ENCODE measurements at regions not wholly inside any gene's neighbourhood (a gene's known extent, or its start where the extent isn't known, plus 50 kb on each side); places are given as distances from the start of the nearest gene placed in this dataset.

DNA sequence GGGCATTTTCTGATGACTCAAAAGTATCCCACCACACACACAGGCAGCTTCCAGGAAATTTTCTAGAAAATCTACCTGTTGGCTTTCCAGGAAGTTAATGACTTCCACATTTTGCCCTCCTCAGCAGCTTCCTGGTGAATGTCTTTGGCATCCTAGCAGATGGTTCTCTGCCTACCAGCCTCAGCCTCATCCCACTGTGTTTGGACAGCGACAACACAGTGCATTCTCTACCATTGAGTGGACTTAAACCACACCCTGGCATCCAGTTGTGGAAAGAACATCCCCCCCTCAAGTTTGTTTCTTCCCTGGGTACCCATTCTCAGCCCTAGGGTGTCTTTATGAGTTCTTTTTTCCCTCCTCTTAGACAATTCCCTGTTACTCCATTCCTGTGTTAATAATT, 50.8 kb upstream of the GADL1 start:
- 95 to 100% methylated on average over 1 of the region's 1 CpG for WGBS, 2 donors
- H3K27me3 ChIP-seq = no peaks in the 10 kb centered on the region
- no peaks in the 10 kb centered on the region for H3K9me3 ChIP-seq
- H3K4me1 ChIP-seq = no peaks in the 10 kb centered on the region
- no peak for DNase-seq (ENCODE audit: low spot score in 2 of 2)
- H3K36me3 ChIP-seq = no peaks in the 10 kb centered on the region
- H3K4me3 ChIP-seq = no peak overlapping the region
- H3K27ac ChIP-seq = no peak overlapping the region
- TF ChIP-seq, protein P1, sequence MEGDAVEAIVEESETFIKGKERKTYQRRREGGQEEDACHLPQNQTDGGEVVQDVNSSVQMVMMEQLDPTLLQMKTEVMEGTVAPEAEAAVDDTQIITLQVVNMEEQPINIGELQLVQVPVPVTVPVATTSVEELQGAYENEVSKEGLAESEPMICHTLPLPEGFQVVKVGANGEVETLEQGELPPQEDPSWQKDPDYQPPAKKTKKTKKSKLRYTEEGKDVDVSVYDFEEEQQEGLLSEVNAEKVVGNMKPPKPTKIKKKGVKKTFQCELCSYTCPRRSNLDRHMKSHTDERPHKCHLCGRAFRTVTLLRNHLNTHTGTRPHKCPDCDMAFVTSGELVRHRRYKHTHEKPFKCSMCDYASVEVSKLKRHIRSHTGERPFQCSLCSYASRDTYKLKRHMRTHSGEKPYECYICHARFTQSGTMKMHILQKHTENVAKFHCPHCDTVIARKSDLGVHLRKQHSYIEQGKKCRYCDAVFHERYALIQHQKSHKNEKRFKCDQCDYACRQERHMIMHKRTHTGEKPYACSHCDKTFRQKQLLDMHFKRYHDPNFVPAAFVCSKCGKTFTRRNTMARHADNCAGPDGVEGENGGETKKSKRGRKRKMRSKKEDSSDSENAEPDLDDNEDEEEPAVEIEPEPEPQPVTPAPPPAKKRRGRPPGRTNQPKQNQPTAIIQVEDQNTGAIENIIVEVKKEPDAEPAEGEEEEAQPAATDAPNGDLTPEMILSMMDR (IDR thresholded peaks at IDR 0.05) = no peak
- TF ChIP-seq POLR2A (IDR thresholded peaks at IDR 0.05) (no peak), EP300 (IDR thresholded peaks at IDR 0.05) (no peak)

GRCh38 chr3:30948426-30948825, 54.0 kb upstream of the GADL1 start:
- Histone ChIP-seq H3K36me3 (no peaks in the 10 kb centered on the region), H3K4me1 (no peaks in the 10 kb centered on the region), H3K4me3 (no peak overlapping the region), H3K27ac (no peak overlapping the region), H3K27me3 (no peaks in the 10 kb centered on the region), H3K9me3 (no peaks in the 10 kb centered on the region)
- WGBS, 2 donors = 51 to 64% methylated on average over 1 of the region's 1 CpG
- TF ChIP-seq, protein P1 (IDR thresholded peaks at IDR 0.05) = no peak
- TF ChIP-seq POLR2A (IDR thresholded peaks at IDR 0.05) (no peak), EP300 (IDR thresholded peaks at IDR 0.05) (no peak)
- no peak for DNase-seq (ENCODE audit: low spot score in 2 of 2)

GRCh38 chr3:30951826-30952225, 57.4 kb upstream of the GADL1 start:
- 84 to 88% methylated on average over 2 of the region's 2 CpGs for whole genome bisulfite sequencing, 2 donors

DNA sequence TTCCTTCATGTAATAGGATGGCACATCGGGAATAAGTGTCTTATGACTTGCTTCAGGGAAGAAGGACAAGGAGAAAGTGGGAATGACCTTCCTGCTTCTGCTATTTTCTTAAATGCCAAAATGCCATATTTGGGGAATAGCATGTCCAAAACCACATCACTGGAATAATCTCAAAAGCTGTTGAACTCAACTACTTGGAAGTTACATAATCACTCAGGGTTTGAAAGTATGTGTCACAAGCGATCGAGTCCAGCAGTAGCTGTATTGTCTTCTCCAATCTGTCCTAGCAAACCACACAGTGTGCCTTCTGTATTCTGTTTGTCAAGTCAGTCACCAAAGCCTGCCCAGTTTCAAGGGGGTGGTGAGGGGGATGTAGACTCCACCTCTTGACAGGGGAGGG, 58.3 kb upstream of the GADL1 start:
- no peak for TF ChIP-seq POLR2A (IDR thresholded peaks at IDR 0.05)
- TF ChIP-seq, protein P1 (IDR thresholded peaks at IDR 0.05) = no peak
- no peak for TF ChIP-seq EP300 (IDR thresholded peaks at IDR 0.05)
- H3K27me3 ChIP-seq = no peaks in the 10 kb centered on the region
- 56 to 64% methylated on average over 3 of the region's 3 CpGs for WGBS, 2 donors
- H3K9me3 ChIP-seq = no peaks in the 10 kb centered on the region
- DNase-seq (ENCODE audit: low spot score in 2 of 2) = no peak
- no peak overlapping the region for H3K4me3 ChIP-seq
- no peaks in the 10 kb centered on the region for H3K4me1 ChIP-seq
- H3K36me3 ChIP-seq = no peaks in the 10 kb centered on the region
- no peak overlapping the region for H3K27ac ChIP-seq

More at GRCh38 chr3:30951826-30952225, 57.4 kb upstream of the GADL1 start:
- H3K9me3 ChIP-seq = no peaks in the 10 kb centered on the region
- TF ChIP-seq, protein P1 (IDR thresholded peaks at IDR 0.05) = no peak
- no peak for TF ChIP-seq EP300 (IDR thresholded peaks at IDR 0.05)
- TF ChIP-seq POLR2A (IDR thresholded peaks at IDR 0.05) = no peak
- no peaks in the 10 kb centered on the region for H3K4me1 ChIP-seq
- H3K4me3 ChIP-seq = no peak overlapping the region
- H3K36me3 ChIP-seq = no peaks in the 10 kb centered on the region
- H3K27ac ChIP-seq = no peak overlapping the region
- H3K27me3 ChIP-seq = no peaks in the 10 kb centered on the region
- no peak for DNase-seq (ENCODE audit: low spot score in 2 of 2)

- TF ChIP-seq EP300 (IDR thresholded peaks at IDR 0.05) (no peak), POLR2A (IDR thresholded peaks at IDR 0.05) (no peak)
- TF ChIP-seq, protein P1 (IDR thresholded peaks at IDR 0.05) = no peak
- no peak overlapping the region for H3K4me3 ChIP-seq
- H3K27me3 ChIP-seq = no peaks in the 10 kb centered on the region
- H3K27ac ChIP-seq = no peak overlapping the region
- H3K36me3 ChIP-seq = no peaks in the 10 kb centered on the region
- DNase-seq (ENCODE audit: low spot score in 2 of 2) = no peak
- H3K9me3 ChIP-seq = peaks cover 0 to 9% (median 0%) of the 10 kb centered on the region in 4 donors
- WGBS, 2 donors = 63 to 65% methylated on average over 1 of the region's 1 CpG
- no peaks in the 10 kb centered on the region for H3K4me1 ChIP-seq
Measured at GRCh38 chr3:30954426-30954825, 60.0 kb upstream of the GADL1 start.
